ENCODE measurements at regions not wholly inside any gene's neighbourhood (a gene's known extent, or its start where the extent isn't known, plus 50 kb on each side); places are given as distances from the start of the nearest gene placed in this dataset.
"Not testable (repeated sequence)": the region's sequence is repeated elsewhere in the genome, so short reads cannot be mapped to it uniquely, and the experiment has no call there.

- H2AFZ ChIP-seq (ENCODE audit: low read length); H3K79me2 ChIP-seq (ENCODE audit: control insufficient read depth in 1 of 2, insufficient read depth in 2 of 2, low read length in 2 of 2); H3K4ac ChIP-seq (replicated peaks; ENCODE audit: insufficient read length, low read depth, low read length); H3K36me3 ChIP-seq (ENCODE audit: control insufficient read depth in 2 of 4, insufficient read depth in 4 of 4, low read length in 3 of 4); H2BK12ac ChIP-seq (ENCODE audit: low read depth, low read length); H2BK15ac ChIP-seq (ENCODE audit: low read length); H3K18ac ChIP-seq (ENCODE audit: extremely low read depth, low read length); H3K56ac ChIP-seq (replicated peaks; ENCODE audit: insufficient read length, low read depth, low read length); H3K23ac ChIP-seq (ENCODE audit: insufficient read length); DNase-seq (ENCODE audit: low read depth in 1 of 2, low spot score in 2 of 2); H2AK5ac ChIP-seq (ENCODE audit: low read depth, low read length); POLR2A ChIA-PET (ENCODE audit: partially characterized antibody); CTCF ChIA-PET (ENCODE audit: partially characterized antibody); H4K20me1 ChIP-seq (replicated peaks in 1 of 2; ENCODE audit: control insufficient read depth in 1 of 2, insufficient read depth in 2 of 2, low read length in 2 of 2); H4K91ac ChIP-seq (replicated peaks; ENCODE audit: insufficient read length, low read length); H2BK5ac ChIP-seq (ENCODE audit: low read depth, low read length); H4K8ac ChIP-seq (ENCODE audit: extremely low read depth, insufficient read depth, low read length); H3K14ac ChIP-seq (ENCODE audit: insufficient read length); H3K4me1 ChIP-seq (replicated peaks in 1 of 4; ENCODE audit: control insufficient read depth in 3 of 4, insufficient read depth in 4 of 4, low read length in 3 of 4); H3K23me2 ChIP-seq (ENCODE audit: low read depth, low read length); H2BK120ac ChIP-seq (replicated peaks; ENCODE audit: low read depth, low read length); H3K9ac ChIP-seq (replicated peaks in 1 of 4; ENCODE audit: extremely low read depth in 1 of 4, low read depth in 3 of 4, low read length in 3 of 4); H3K79me1 ChIP-seq (ENCODE audit: low read depth, low read length); H3K27me3 ChIP-seq (replicated peaks in 1 of 4; ENCODE audit: control insufficient read depth in 3 of 4, extremely low read depth in 1 of 4, insufficient read depth in 3 of 4, low read length in 3 of 4); H3K9me3 ChIP-seq (ENCODE audit: insufficient read depth in 2 of 2, low read depth in 1 of 2, low read length in 1 of 2); H3K27ac ChIP-seq (ENCODE audit: low read depth, low read length); H4K5ac ChIP-seq (ENCODE audit: insufficient read length, low read depth, low read length); H2BK20ac ChIP-seq (ENCODE audit: low read length): not testable (repeated sequence)
- peak; percentile 9 for TF ChIP-seq KDM4A (IDR thresholded peaks at IDR 0.05; ENCODE audit: low read depth, low read length, severe bottlenecking)
- peak; percentile 84 for FAIRE-seq
- Histone ChIP-seq H3K4me2 (ENCODE audit: insufficient read depth in 1 of 2, low read depth in 2 of 2, low read length in 2 of 2) (peak overlapping the region; percentile 70 to 77; a peak in 3 of 4 replicates), H3K4me3 (ENCODE audit: extremely low read depth in 1 of 4, insufficient read depth in 2 of 4, low read depth in 3 of 4, low read length in 4 of 4) (peak overlapping the region in 2 of 4 experiments; percentile 27 to 59; a peak in 5 of 8 replicates)
- 23% methylated on average over 7 of the region's 17 CpGs; no CpG with 5 or more reads in 1 of the 2 experiments for WGBS, 2 experiments (ENCODE audit: extremely low coverage in 1 of 2, insufficient coverage in 1 of 2, insufficient read length in 1 of 2, insufficient replicate concordance in 2 of 2, low coverage in 1 of 2, low lambda C conversion rate in 2 of 2, missing lambda C conversion rate in 1 of 2)
Observed at GRCh38 chr7:150046290-150047194, 172.8 kb downstream of the ATP6V0E2 start.
